Astrocyte of the spinal cord (primary cell): ENCODE measurements at regions not wholly inside any gene's neighbourhood (a gene's known extent, or its start where the extent isn't known, plus 50 kb on each side); places are given as distances from the start of the nearest gene placed in this dataset.

ENCODE experiments used
- DNase-seq: peaks from one replicate; pipeline ENCODE4 v3.0.0; 2011; ENCODE audit warnings: low read depth, low spot score
- H3K4me3 ChIP-seq: 2 replicates; pipeline ENCODE4 v1.5.1; 2011; ENCODE audit warnings: low read depth, mild to moderate bottlenecking, low read length, moderate library complexity
- in situ Hi-C: cut with HindIII; loops from 2 replicates; pipeline ENCODE4 v1.10.0; 2017; ENCODE audit warnings: low sequenced_read_pairs
- TF ChIP-seq, protein P1 (sequence below): IDR thresholded peaks from 2 replicates; pipeline ENCODE4 v1.5.1; 2012; ENCODE audit warnings: low read depth, mild to moderate bottlenecking, low read length, inconsistent platforms

DNA sequence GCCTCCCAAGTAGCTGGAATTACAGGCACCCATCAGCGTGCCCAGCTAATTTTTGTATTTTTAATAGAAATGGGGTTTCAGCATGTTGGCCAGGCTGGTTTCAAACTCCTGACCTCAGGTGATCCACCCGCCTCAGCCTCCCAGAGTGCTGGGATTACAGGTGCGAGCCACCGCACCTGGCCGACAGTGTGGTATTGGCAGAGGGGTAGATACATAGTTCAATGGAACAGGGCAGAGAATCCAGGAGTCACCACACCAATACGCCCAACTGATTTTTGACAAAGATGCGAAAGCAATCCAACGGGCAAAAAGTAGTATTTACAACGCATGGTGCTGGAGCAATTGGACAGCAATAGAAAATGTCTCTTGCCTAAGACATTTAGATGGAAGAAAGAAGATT lies 164.0 kb upstream of the PPP1R26 start:
- DNase-seq: no peak
- in situ Hi-C loops: no loop called here
- TF ChIP-seq, protein P1, sequence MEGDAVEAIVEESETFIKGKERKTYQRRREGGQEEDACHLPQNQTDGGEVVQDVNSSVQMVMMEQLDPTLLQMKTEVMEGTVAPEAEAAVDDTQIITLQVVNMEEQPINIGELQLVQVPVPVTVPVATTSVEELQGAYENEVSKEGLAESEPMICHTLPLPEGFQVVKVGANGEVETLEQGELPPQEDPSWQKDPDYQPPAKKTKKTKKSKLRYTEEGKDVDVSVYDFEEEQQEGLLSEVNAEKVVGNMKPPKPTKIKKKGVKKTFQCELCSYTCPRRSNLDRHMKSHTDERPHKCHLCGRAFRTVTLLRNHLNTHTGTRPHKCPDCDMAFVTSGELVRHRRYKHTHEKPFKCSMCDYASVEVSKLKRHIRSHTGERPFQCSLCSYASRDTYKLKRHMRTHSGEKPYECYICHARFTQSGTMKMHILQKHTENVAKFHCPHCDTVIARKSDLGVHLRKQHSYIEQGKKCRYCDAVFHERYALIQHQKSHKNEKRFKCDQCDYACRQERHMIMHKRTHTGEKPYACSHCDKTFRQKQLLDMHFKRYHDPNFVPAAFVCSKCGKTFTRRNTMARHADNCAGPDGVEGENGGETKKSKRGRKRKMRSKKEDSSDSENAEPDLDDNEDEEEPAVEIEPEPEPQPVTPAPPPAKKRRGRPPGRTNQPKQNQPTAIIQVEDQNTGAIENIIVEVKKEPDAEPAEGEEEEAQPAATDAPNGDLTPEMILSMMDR: no peak
- H3K4me3 ChIP-seq: no peak overlapping the region

DNA sequence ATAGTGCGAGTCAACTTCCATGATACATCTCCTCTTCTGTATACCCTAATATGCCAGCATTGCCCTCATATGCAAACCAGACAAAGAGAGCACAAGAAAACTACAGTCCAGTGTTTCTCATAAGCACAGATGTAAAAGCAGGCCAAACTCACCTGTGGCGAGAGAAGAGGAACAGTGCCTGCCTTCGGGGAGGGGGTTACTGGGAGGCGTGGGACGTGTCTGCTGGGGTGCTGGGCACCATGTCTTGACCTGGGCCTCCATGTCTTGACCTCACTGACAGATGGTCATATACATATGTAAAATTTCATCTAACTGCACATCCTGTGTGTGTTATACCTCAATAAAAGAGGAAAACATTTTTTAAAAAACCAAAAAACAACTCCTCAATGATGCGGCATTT lies 159.3 kb upstream of the PPP1R26 start:
- in situ Hi-C loops: no loop called here
- H3K4me3 ChIP-seq: no peak overlapping the region
- no peak for DNase-seq
- TF ChIP-seq, protein P1: no peak

DNA sequence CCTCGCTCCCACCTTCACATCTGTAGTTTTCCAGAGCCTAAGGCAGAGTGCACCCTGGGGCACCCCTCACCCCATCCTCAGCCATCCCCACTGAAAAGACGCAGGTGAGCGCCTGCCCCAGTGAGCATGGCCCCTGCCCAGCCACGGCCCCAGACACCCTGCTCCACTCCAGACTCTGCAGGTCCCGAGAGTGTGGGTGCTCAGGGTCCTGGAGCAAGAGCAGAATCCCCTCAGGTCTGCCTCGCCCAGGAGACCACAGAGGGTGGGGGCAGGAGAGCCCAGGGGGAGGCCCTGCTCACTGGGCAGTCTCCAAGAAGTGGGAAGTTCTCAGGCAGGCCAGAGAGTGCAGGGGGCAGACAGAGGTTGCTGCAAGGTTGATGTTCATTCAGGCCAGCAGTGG lies 158.6 kb upstream of the PPP1R26 start:
- TF ChIP-seq, protein P1: no peak

DNA sequence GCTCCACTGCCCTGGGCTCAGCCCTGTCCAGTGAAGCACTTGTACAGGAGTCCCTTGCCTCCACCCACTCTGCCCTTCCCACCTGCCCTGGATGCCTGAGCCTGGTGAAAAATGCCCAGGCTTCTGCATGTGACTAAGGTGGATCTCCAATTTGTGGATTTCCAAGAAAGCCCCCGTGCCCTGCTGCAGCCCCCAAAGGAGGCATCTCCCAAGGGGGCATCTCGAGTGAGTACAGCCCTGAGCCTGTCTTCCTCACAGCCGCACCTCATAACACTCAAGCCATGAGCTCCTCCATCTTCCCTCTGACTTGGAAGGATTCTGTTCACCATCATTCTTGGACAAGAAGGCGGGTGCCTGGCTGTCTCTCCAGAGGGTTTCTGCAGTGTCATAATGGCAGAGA lies 158.0 kb upstream of the PPP1R26 start:
- TF ChIP-seq, protein P1: no peak
- no peak for DNase-seq
- in situ Hi-C loops: no loop called here
- no peak overlapping the region for H3K4me3 ChIP-seq

More for the DNA sequence above, 158.6 kb upstream of the PPP1R26 start:
- H3K4me3 ChIP-seq: no peak overlapping the region
- DNase-seq: no peak
- in situ Hi-C loops: no loop called here

DNA sequence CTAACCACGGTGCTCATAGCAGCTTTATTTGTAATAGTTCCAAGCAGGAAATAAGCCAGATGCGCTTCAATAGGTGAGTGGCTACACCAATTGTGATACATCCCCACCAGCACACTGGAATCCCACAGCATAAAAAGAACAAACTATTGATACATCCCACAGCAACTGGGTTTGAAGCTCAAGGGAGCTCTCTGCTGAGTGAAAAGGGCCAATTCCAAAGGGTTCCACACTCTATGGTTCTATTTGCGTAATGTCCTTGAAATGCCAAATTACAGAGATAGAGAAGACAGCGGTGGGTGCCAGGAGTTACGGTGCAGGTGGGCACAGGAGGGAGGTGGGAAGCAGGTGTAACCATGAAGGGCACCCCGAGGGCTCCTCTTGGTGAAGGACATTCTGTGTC lies 155.3 kb upstream of the PPP1R26 start:
- TF ChIP-seq, protein P1: no peak
- in situ Hi-C loops: no loop called here
- DNase-seq: no peak
- no peak overlapping the region for H3K4me3 ChIP-seq

DNA sequence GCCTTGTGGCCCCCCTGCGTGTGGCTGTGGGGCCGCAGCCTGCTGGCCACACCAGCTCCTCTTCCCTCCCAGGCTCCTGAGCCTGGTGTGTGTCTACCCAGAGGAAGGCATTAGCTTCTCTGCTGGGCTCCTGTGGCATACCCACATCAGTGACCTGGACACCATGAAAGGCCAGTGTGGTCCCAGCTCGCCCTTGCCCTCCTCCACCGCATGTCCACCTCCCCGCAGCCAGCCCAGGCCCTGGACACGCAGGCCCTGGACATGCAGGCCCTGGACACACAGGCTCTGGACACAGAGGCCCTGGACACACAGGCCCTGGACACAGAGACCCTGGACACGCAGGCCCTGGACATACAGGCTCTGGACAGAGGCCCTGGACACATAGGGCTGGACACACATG lies 153.4 kb upstream of the PPP1R26 start:
- in situ Hi-C loops: no loop called here
- TF ChIP-seq, protein P1: no peak
- no peak overlapping the region for H3K4me3 ChIP-seq
- DNase-seq: no peak

DNA sequence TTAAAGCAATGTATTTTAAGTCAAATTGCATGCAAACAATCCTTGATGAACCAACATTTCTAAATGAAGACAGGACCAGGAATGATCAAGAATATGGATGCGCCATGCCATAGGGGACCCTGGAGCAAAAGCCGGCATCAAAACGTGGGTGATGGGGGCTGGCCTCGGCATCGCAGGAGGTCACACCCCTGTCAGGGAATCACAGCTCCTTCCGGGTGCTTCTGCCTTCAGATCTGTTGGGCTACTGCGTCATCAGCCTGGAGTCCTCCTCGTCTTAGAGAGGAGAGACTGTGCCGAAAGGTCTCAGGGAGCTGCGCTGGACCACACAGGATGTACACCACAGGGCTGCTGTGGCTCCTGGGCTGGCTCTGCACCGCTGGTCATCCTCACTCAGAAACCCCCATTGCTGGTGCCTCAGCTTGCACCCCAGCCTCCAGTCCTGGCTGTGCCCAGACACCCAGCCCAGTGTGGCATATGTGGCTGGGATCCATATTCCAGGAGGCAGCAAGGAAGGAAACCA lies 152.9 kb upstream of the PPP1R26 start:
- no peak for DNase-seq
- in situ Hi-C loops: no loop called here
- TF ChIP-seq, protein P1: no peak
- H3K4me3 ChIP-seq: no peak overlapping the region
